Mesodermal cell (in vitro differentiated cells): ENCODE measurements at regions not wholly inside any gene's neighbourhood (a gene's known extent, or its start where the extent isn't known, plus 50 kb on each side); places are given as distances from the start of the nearest gene placed in this dataset.

ENCODE experiments used
- H3K27ac ChIP-seq: 2 replicates; pipeline ENCODE4 v1.7.0; 2013; ENCODE audit warnings: mild to moderate bottlenecking, low read depth, low read length, moderate library complexity; ENCODE audit not compliant: severe bottlenecking
- H3K36me3 ChIP-seq: 2 replicates; pipeline ENCODE4 v1.7.1; 2013; ENCODE audit warnings: mild to moderate bottlenecking, low read length, moderate library complexity; ENCODE audit not compliant: control insufficient read depth, insufficient read depth
- H3K4me1 ChIP-seq: one replicate; pipeline ENCODE4 v1.7.1; 2013; ENCODE audit warnings: mild to moderate bottlenecking, low read length; ENCODE audit not compliant: insufficient read depth, control insufficient read depth, poor library complexity, severe bottlenecking
- H3K4me3 ChIP-seq: 2 replicates; pipeline ENCODE4 v1.7.0; 2013; ENCODE audit warnings: low read length, control low read depth, mild to moderate bottlenecking; ENCODE audit not compliant: insufficient read depth, poor library complexity, severe bottlenecking; ENCODE audit errors: extremely low read depth
- H3K9me3 ChIP-seq: 2 replicates; pipeline ENCODE4 v1.7.1; 2013; ENCODE audit warnings: mild to moderate bottlenecking, low read length, moderate library complexity; ENCODE audit not compliant: control insufficient read depth
- WGBS, 2 experiments: methylation state at CpG; one replicate each; pipeline ENCODE4 v1.1.5; 2013; ENCODE audit warnings: missing lambda C conversion rate in 2 of 2; ENCODE audit not compliant: insufficient coverage in 2 of 2; 5-methylcytosine and 5-hydroxymethylcytosine counted together

DNA sequence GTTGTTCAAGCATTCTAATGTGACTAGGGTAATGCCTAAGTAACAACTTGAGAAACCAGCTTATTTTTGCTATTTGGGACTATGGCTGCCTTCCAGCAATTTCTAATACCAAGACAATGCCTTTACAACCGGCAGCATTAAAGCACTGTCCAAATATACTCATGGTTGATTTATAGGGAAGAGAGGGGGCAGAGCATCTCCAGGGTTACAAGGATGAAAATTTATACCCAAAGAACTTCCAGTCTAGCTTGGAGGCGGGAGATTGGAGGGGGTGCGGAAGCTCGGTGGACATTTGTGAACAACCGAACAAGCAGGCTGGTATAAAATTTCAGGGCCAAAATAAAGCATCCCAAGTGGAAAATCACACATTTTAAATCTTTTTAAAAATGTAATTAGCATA lies 79.4 kb upstream of the FOXN2 start:
- Histone ChIP-seq H3K36me3 (no peaks in the 10 kb centered on the region), H3K4me3 (no peak overlapping the region), H3K4me1 (no peaks in the 10 kb centered on the region), H3K27ac (no peak overlapping the region), H3K9me3 (no peaks in the 10 kb centered on the region)
- no CpG with 5 or more reads among the region's 5 CpGs for WGBS, 2 experiments

DNA sequence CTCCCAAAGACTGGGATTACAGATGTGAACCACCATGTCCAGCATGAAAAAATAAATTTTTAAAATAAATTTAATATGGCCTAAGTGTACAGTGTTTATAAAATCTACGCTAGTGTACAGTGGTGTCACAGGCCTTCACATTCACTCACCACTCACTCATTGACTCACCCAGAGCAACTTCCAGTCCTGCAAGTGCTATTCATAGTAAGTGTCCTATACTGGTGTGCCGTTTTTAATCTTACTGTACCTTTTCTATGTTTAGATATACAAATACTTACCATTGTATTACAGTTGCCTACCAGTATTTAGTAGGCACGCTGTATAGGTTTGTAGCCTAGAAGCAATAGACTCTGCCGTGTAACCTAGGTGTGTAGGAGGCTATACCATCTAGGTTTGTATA lies 76.1 kb upstream of the FOXN2 start:
- H3K27ac ChIP-seq = no peak overlapping the region
- WGBS, 2 experiments = no CpG with 5 or more reads among the region's 4 CpGs
- no peaks in the 10 kb centered on the region for H3K4me1 ChIP-seq
- H3K9me3 ChIP-seq = no peaks in the 10 kb centered on the region
- no peak overlapping the region for H3K4me3 ChIP-seq
- H3K36me3 ChIP-seq = no peaks in the 10 kb centered on the region

DNA sequence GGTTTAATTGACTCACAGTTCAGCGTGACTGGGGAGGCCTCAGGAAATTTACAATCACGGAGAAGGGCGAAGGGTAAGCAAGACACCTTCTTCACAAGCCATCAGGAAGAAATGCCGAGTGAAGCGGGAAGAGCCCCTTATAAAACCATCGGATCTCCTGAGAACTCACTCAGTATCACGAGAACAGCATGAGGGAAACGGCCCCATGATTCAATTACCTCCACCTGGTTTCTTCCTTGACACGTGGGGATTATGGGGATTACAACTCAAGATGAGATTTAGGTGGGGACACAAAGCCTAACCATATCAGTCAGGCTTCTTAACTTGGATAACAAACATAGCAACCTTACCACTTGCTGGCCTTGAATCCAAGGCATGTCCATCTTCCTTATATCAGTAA lies 73.6 kb upstream of the FOXN2 start:
- Histone ChIP-seq H3K36me3 (no peaks in the 10 kb centered on the region), H3K27ac (no peak overlapping the region), H3K9me3 (no peaks in the 10 kb centered on the region), H3K4me3 (no peak overlapping the region), H3K4me1 (no peaks in the 10 kb centered on the region)
- WGBS, 2 experiments = 86 to 89% methylated on average over 7 to 8 of the region's 9 CpGs

DNA sequence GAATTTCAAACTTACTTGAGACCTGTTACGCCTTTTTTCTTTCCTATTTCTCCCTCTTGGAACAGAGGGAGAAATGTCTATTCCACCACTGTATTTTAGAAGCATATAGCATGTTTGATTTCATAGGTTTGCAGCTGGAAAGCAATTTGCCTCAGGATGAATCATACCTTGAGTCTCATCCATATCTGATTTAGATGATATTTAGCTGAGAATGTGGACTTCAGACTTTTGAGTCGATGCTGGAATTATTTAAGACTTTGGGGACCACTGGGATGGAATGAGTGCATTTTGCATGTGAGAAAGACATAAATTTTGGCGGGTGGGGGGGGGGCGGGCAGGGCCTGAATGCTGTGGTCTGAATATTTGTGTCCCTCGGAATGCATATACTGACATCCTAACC lies 67.3 kb upstream of the FOXN2 start:
- H3K9me3 ChIP-seq = no peaks in the 10 kb centered on the region
- H3K36me3 ChIP-seq = no peaks in the 10 kb centered on the region
- peaks cover 15% of the 10 kb centered on the region for H3K4me1 ChIP-seq
- 90 to 100% methylated on average over 2 of the region's 5 CpGs for WGBS, 2 experiments
- no peak overlapping the region for H3K4me3 ChIP-seq
- no peak overlapping the region for H3K27ac ChIP-seq

GRCh38 chr2:48248251-48248933 lies 66.1 kb upstream of the FOXN2 start:
- Histone ChIP-seq H3K36me3 (no peaks in the 10 kb centered on the region), H3K4me1 (peaks cover 15% of the 10 kb centered on the region), H3K4me3 (no peak overlapping the region), H3K27ac (peak overlapping the region; percentile 94), H3K9me3 (no peaks in the 10 kb centered on the region)
- 86% methylated on average over 1 of the region's 3 CpGs; no CpG with 5 or more reads in 1 of the 2 experiments for WGBS, 2 experiments

GRCh38 chr2:48249025-48249424 lies 65.5 kb upstream of the FOXN2 start:
- WGBS, 2 experiments = no CpG with 5 or more reads among the region's 2 CpGs
- no peak overlapping the region for H3K4me3 ChIP-seq
- H3K27ac ChIP-seq = peak overlapping the region; percentile 94
- no peaks in the 10 kb centered on the region for H3K36me3 ChIP-seq
- no peaks in the 10 kb centered on the region for H3K9me3 ChIP-seq
- H3K4me1 ChIP-seq = peaks cover 15% of the 10 kb centered on the region

GRCh38 chr2:48249631-48250473 lies 64.6 kb upstream of the FOXN2 start:
- H3K27ac ChIP-seq = no peak overlapping the region
- WGBS, 2 experiments = 88% methylated on average over 2 of the region's 5 CpGs; no CpG with 5 or more reads in 1 of the 2 experiments
- H3K9me3 ChIP-seq = no peaks in the 10 kb centered on the region
- peaks cover 15% of the 10 kb centered on the region for H3K4me1 ChIP-seq
- no peak overlapping the region for H3K4me3 ChIP-seq
- H3K36me3 ChIP-seq = no peaks in the 10 kb centered on the region

GRCh38 chr2:48250474-48250844 lies 64.0 kb upstream of the FOXN2 start:
- WGBS, 2 experiments = 100% methylated on average over 3 of the region's 4 CpGs; no CpG with 5 or more reads in 1 of the 2 experiments
- Histone ChIP-seq H3K9me3 (no peaks in the 10 kb centered on the region), H3K4me1 (peaks cover 15% of the 10 kb centered on the region), H3K36me3 (no peaks in the 10 kb centered on the region), H3K27ac (no peak overlapping the region), H3K4me3 (no peak overlapping the region)

DNA sequence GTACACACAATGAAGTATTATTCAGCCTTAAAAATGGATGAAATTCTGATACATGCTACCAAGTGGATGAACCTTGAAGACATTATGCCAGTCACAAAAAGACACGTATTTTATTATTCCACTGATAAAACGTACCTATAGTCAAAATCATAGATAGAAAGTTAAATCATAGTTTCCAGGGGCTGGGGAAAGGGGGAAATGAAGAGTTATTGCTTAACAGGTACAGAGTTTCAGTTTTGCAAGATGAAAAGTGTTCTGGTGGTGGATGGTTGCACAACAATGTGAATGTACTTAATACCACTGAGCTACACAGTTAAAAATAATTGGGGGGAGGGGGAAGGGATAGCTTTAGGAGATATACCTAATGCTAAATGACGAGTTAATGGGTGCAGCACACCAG lies 63.5 kb upstream of the FOXN2 start:
- no peak overlapping the region for H3K27ac ChIP-seq
- no CpG with 5 or more reads among the region's 3 CpGs for WGBS, 2 experiments

DNA sequence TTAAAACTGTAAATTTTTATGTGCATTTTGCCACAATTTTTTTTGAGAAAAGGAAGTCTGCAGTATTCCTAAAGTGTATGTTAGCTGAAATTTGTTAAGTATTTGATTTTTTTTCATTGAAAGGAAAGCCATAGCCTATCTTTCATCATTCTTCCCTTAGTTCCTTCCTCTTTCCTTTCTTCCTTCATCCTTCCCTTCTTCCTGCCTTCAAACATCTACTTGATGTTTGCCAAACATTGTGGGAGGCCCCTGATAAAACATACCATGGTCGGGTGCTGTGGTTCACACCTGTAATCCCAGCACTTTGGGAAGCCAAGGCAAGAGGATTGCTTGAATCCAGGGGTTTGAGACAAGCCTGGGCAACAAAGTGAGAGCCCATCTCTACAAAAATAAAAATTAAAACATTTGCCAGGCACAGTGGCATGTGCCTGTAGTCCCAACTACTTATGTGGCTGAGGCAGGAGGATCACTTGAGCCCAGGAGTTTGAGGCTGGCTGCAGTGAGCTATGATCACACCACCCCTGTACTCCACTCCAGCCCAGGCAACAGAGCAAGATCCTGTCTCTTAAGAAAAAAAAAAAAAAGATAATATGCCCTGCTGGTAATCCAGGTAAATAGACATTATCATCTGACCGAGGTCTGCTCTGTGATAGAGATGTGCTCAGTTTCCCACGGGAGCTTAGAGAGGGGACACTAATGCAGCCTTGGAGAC lies 62.9 kb upstream of the FOXN2 start:
- Histone ChIP-seq H3K27ac (no peak overlapping the region), H3K9me3 (no peaks in the 10 kb centered on the region), H3K36me3 (no peaks in the 10 kb centered on the region), H3K4me1 (peaks cover 15% of the 10 kb centered on the region), H3K4me3 (no peak overlapping the region)
- 81 to 100% methylated on average over 2 to 3 of the region's 3 CpGs for WGBS, 2 experiments

More for the DNA sequence above, 63.5 kb upstream of the FOXN2 start:
- H3K36me3 ChIP-seq = no peaks in the 10 kb centered on the region
- H3K4me3 ChIP-seq = no peak overlapping the region
- no peaks in the 10 kb centered on the region for H3K9me3 ChIP-seq
- peaks cover 15% of the 10 kb centered on the region for H3K4me1 ChIP-seq
